HFFc6 (cell line): ENCODE measurements at regions not wholly inside any gene's neighbourhood (a gene's known extent, or its start where the extent isn't known, plus 50 kb on each side); places are given as distances from the start of the nearest gene placed in this dataset.

Experiments used
- DNase-seq: peaks from one replicate; pipeline ENCODE4 v3.0.0-alpha.2; 2018
- H3K27ac Mint-ChIP-seq: 2 replicates; pipeline ENCODE4 v1.8.0; 2020; ENCODE audit warnings: mild to moderate bottlenecking, mixed read lengths
- H3K27me3 Mint-ChIP-seq: 2 replicates; pipeline ENCODE4 v1.8.0; 2021; ENCODE audit warnings: mild to moderate bottlenecking, moderate library complexity, mixed read lengths; ENCODE audit not compliant: insufficient read depth
- H3K36me3 Mint-ChIP-seq: 2 replicates; pipeline ENCODE4 v1.8.0; 2021; ENCODE audit warnings: low read depth, mixed read lengths
- H3K4me1 Mint-ChIP-seq: 2 replicates; pipeline ENCODE4 v1.8.0; 2020; ENCODE audit warnings: low read depth, mixed read lengths
- H3K4me3 Mint-ChIP-seq: 2 replicates; pipeline ENCODE4 v1.8.0; 2020; ENCODE audit warnings: mild to moderate bottlenecking, moderate library complexity, mixed read lengths
- H3K9me3 Mint-ChIP-seq: 2 replicates; pipeline ENCODE4 v1.8.0; 2020; ENCODE audit warnings: mild to moderate bottlenecking, mixed read lengths
- CTCF ChIP-seq: fragments of 200-600 bp; sonication (generic); IDR thresholded peaks from 2 replicates; pipeline ENCODE4 v1.5.0; 2021; ENCODE audit warnings: antibody characterized with exemption, mild to moderate bottlenecking

GRCh38 chr1:219837274-219837993 is 90.9 kb downstream of the SLC30A10 start:
- H3K9me3 Mint-ChIP-seq, result peaks cover 16% of the 10 kb centered on the region
- H3K27me3 Mint-ChIP-seq, result no peaks in the 10 kb centered on the region
- DNase-seq, result peak; percentile 22
- H3K4me3 Mint-ChIP-seq, result no peak overlapping the region
- no peak overlapping the region for H3K27ac Mint-ChIP-seq
- TF ChIP-seq CTCF, result peak; percentile 69; the same call in 1 of the 2 replicates
- no peaks in the 10 kb centered on the region for H3K4me1 Mint-ChIP-seq
- H3K36me3 Mint-ChIP-seq, result peaks cover 3% of the 10 kb centered on the region; the same call in 1 of the 2 replicates

DNA sequence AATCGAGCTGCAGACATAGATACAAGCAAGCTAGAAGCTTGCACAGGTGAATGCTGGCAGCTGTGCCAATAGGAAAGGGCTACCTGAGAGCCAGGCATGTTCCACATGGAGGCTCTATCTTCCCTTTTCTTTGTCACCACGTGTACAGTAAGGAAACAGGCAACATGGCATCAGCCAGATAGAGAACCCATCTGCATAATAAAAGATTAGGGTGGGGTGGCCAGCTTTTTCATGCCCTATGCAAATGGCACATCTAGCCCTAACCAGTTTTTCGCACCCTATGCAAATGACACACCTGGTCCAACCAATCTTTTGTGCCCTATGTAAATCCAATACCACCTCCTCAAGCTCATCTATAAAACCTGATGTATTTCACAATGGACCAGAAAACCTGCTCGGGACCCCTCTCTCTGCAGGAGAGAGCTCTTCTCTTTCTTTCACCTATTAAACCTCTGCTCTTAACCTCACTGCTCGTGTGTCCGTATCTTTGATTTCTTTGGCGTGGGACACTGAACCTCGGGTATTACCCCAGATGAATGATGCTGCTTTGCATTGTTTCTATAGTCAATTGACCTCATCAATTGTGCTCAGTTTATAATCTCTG is 93.9 kb downstream of the SLC30A10 start:
- no peaks in the 10 kb centered on the region for H3K4me1 Mint-ChIP-seq
- no peak for TF ChIP-seq CTCF
- peaks cover 29% of the 10 kb centered on the region for H3K9me3 Mint-ChIP-seq
- H3K36me3 Mint-ChIP-seq, result peaks cover 3% of the 10 kb centered on the region; the same call in 1 of the 2 replicates
- no peak overlapping the region for H3K27ac Mint-ChIP-seq
- H3K27me3 Mint-ChIP-seq, result no peaks in the 10 kb centered on the region
- no peak for DNase-seq
- H3K4me3 Mint-ChIP-seq, result no peak overlapping the region

DNA sequence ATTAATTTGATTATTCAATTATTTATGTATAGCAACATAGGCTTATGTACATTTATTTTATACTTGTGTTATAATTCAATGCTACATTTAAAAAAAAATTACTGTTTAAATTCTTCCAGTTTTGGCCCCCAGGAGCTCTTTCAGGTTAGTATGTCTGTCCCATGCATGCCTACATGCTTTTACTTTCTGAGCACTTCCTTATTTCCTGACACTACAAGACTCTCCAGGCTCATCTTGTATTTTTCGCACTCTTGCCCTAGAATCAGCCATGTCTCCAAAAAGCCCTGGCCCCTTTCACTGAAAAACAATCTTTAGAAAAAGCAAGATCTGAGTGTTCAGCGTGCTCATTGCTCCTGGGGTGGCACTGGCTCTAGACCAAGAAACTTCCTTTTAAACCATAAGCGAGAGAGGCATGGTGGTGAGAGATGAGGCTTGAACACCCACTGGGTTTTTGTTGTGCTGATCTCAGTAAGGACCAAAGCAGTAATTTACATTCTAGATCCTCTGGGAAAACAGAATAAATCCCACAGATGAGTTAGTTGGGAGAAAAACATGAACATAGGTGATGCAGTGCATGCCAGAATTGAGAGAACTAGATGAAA is 95.0 kb downstream of the SLC30A10 start:
- H3K9me3 Mint-ChIP-seq, result peaks cover 23% of the 10 kb centered on the region
- H3K27ac Mint-ChIP-seq, result no peak overlapping the region
- 0 out of 2 replicates have a peak, but pooled peaks cover 3% of the 10 kb centered on the region for H3K36me3 Mint-ChIP-seq
- TF ChIP-seq CTCF, result no peak
- no peak for DNase-seq
- H3K4me3 Mint-ChIP-seq, result no peak overlapping the region
- H3K4me1 Mint-ChIP-seq, result no peaks in the 10 kb centered on the region
- no peaks in the 10 kb centered on the region for H3K27me3 Mint-ChIP-seq

GRCh38 chr1:219826290-219826689 is 102.1 kb downstream of the SLC30A10 start:
- Mint-ChIP-seq H3K36me3 (no peaks in the 10 kb centered on the region), H3K9me3 (peaks cover 18% of the 10 kb centered on the region), H3K27me3 (no peaks in the 10 kb centered on the region), H3K4me3 (no peak overlapping the region), H3K27ac (no peak overlapping the region), H3K4me1 (no peaks in the 10 kb centered on the region)
- DNase-seq, result no peak
- no peak for TF ChIP-seq CTCF

GRCh38 chr1:219825355-219825754 is 103.0 kb downstream of the SLC30A10 start:
- H3K27me3 Mint-ChIP-seq, result no peaks in the 10 kb centered on the region
- TF ChIP-seq CTCF, result no peak
- H3K36me3 Mint-ChIP-seq, result no peaks in the 10 kb centered on the region
- peaks cover 19% of the 10 kb centered on the region for H3K9me3 Mint-ChIP-seq
- no peak overlapping the region for H3K27ac Mint-ChIP-seq
- H3K4me3 Mint-ChIP-seq, result no peak overlapping the region
- no peak for DNase-seq
- H3K4me1 Mint-ChIP-seq, result no peaks in the 10 kb centered on the region
